Hepatic stellate cell (primary cell): ENCODE measurements at regions not wholly inside any gene's neighbourhood (a gene's known extent, or its start where the extent isn't known, plus 50 kb on each side); places are given as distances from the start of the nearest gene placed in this dataset.
"Not testable (repeated sequence)": the region's sequence is repeated elsewhere in the genome, so short reads cannot be mapped to it uniquely, and the experiment has no call there.

Experiments
- DNase-seq: peaks from one replicate; pipeline ENCODE4 v3.0.0; 2011; ENCODE audit warnings: low spot score

DNA sequence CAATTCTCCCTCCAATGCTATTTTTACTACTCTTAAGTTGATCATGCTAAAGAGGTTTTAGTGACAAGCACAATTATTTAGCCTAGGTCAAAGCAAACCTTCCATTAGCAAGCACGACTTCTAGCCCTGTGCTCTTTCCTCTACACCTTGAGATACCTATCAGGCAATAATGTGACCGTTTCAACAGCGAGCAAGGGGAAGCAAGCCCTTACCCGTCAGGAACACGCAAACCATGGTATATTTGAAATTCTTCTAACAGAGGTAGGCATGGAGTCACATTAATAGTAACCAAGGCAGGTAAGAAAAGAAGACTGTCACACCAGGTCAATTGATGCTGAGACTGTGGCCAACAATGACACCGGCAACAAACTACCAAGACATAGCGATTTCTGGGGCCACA lies 68.9 kb upstream of the VGLL4 start:
- DNase-seq = no peak

- peak; percentile 22 for DNase-seq
These were observed 68.2 kb upstream of the VGLL4 start for GRCh38 chr3:11711876-11712275.

DNA sequence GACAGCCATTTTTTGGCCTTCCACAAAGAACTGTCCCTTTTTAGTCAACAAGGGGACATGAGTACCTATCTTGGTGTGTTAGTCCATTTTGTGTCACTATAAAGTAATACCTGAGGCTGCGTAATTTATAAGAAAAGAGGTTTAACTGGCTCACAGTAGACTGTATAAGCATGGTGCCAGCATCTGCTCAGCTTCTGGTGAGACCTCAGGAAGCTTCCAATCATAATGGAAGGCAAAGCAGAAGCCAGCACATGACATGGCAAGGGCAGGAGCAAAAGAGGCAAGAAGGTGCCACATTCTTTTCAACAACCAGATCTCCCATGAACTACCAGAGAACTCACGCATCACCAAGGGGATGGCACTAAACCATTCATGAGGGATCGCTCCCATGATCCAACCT lies 66.1 kb upstream of the VGLL4 start:
- no peak for DNase-seq

- DNase-seq = not testable (repeated sequence)
These were observed 63.4 kb upstream of the VGLL4 start for GRCh38 chr3:11707084-11707483.

- no peak for DNase-seq
These were observed 62.9 kb upstream of the VGLL4 start for GRCh38 chr3:11706604-11707003.

GRCh38 chr3:11705049-11705448 lies 61.3 kb upstream of the VGLL4 start:
- DNase-seq = peak; percentile 78

DNA sequence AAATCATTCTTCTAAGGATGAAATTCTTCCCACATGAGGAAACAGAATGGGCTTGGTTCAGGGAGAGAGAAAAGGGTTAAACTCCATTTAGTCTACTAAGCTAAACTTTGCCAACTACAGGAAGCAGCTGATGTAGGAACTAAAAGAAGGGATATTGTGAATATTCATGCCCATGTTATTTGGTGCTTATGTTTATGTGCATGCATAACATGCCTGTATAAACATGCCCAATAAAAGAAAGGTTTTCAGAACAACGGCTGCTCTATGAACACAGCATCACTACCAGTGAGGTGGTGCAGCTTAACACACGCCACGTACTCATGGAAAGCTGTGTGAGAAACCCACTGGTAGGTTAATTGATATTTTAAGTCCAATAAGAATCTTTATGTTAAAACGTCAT lies 59.4 kb upstream of the VGLL4 start:
- no peak for DNase-seq

GRCh38 chr3:11699083-11699427 lies 55.3 kb upstream of the VGLL4 start:
- no peak for DNase-seq

DNA sequence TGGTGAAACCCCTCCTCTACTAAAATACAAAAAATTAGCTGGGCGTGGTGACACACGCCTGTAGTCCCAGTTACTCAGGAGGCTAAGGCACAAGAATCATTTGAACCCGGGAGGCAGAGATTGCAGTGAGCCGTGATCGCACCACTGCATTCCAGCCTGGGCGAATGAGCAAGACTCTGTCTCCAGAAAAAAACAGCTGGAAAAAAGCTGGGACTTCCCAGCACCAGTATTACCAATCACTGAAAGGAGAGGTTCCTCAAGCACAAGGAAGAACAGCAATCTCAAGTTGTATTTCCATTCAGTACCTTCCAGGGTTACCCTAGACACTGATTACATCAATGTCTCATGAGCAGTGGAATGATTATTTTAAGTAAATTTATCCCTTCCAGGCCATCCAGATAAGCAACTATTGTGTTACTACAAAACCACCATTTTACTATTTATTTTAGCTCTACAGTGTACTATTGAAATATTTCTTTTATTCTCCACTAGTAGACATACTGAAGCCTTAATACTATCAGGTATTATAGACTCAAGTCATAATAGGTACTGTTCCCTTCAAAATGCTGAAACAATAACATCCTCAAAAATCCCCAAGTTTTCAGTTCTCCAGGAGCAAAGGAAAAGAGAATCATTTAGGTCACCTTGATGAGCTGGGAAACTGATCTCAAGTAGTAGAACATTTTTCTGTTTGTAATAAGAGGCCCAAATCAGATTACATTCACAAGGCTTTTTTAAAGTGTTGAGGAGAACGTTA lies 54.8 kb upstream of the VGLL4 start:
- no peak for DNase-seq

- no peak for DNase-seq
These were observed 54.0 kb upstream of the VGLL4 start for GRCh38 chr3:11697701-11698100.

DNA sequence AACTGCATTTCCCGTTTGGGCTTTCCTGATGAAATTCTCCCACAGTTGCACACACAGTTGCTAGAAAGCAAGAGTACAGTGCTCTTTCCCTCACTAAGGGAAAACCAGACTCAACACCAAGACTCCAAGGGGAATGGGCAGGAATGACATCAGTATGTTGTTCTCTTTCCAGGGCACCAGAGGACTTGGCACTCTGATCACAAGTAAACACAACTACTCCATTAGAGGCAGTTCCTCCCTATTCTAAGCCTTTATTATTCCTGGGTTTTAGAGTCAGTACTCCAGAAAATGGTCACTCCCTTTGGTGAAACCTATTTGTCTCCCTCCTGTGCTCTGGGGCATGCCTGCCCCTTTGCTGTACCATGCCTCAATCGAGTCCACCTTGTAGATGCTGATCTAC lies 52.3 kb upstream of the VGLL4 start:
- DNase-seq = no peak
